ENCODE measurements at regions not wholly inside any gene's neighbourhood (a gene's known extent, or its start where the extent isn't known, plus 50 kb on each side); places are given as distances from the start of the nearest gene placed in this dataset.

DNA sequence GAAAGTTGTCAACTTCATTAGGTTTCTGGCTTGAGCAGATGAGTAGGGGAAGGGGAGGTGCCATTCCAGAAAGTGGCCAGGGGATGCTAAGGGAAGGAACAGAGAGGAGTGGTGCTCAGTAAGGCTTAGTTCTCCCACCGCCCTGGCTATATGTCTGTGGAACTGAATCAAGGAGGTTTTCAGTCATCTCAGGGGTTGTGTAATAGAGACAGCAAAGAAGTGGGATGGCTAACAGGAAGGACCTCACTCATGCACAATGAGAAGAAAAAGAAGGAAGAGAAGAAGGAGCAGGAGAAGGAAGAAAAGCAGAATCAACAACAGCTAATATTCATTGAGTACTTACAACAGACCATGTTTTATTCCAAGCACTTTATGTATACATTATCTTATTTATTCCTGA, 368.7 kb downstream of the MID1IP1 start:
- TF ChIP-seq, protein P1, sequence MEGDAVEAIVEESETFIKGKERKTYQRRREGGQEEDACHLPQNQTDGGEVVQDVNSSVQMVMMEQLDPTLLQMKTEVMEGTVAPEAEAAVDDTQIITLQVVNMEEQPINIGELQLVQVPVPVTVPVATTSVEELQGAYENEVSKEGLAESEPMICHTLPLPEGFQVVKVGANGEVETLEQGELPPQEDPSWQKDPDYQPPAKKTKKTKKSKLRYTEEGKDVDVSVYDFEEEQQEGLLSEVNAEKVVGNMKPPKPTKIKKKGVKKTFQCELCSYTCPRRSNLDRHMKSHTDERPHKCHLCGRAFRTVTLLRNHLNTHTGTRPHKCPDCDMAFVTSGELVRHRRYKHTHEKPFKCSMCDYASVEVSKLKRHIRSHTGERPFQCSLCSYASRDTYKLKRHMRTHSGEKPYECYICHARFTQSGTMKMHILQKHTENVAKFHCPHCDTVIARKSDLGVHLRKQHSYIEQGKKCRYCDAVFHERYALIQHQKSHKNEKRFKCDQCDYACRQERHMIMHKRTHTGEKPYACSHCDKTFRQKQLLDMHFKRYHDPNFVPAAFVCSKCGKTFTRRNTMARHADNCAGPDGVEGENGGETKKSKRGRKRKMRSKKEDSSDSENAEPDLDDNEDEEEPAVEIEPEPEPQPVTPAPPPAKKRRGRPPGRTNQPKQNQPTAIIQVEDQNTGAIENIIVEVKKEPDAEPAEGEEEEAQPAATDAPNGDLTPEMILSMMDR (IDR thresholded peaks at IDR 0.05) = no peak
- no peak for TF ChIP-seq RAD21 (IDR thresholded peaks at IDR 0.05; ENCODE audit: low read length)
- TF ChIP-seq EP300 (IDR thresholded peaks at IDR 0.05; ENCODE audit: borderline replicate concordance in 1 of 2, low read depth in 1 of 2, low read length in 1 of 2) = no peak
